Suprapubic skin (tissue), 4 donors: ENCODE measurements at regions not wholly inside any gene's neighbourhood (a gene's known extent, or its start where the extent isn't known, plus 50 kb on each side); places are given as distances from the start of the nearest gene placed in this dataset.

Experiments used
- DNase-seq, 2 donors: peaks; one replicate each; pipeline ENCODE4 v3.0.0-alpha.2; 2019; ENCODE audit warnings: low spot score in 2 of 2
- H3K27ac ChIP-seq: fragments of 200-600 bp; sonication (generic); one replicate; pipeline ENCODE4 v1.5.1; 2019
- H3K27me3 ChIP-seq: fragments of 200-600 bp; sonication (generic); one replicate; pipeline ENCODE4 v1.5.1; 2019
- H3K36me3 ChIP-seq: fragments of 200-600 bp; sonication (generic); one replicate; pipeline ENCODE4 v1.5.1; 2019
- H3K4me1 ChIP-seq: fragments of 200-600 bp; sonication (generic); one replicate; pipeline ENCODE4 v1.5.1; 2019
- H3K4me3 ChIP-seq: fragments of 200-600 bp; sonication (generic); one replicate; pipeline ENCODE4 v1.5.1; 2019; ENCODE audit warnings: mild to moderate bottlenecking
- H3K9me3 ChIP-seq: fragments of 200-600 bp; sonication (generic); one replicate; pipeline ENCODE4 v1.5.1; 2019
- CTCF ChIP-seq, 2 donors: fragments of 200-600 bp in 1 of 2; fragments of 450-650 bp in 1 of 2; sonication (generic) in 1 of 2; IDR thresholded peaks; one replicate each; pipeline ENCODE4 v1.5.1; 2016 to 2019; ENCODE audit warnings: antibody characterized with exemption in 2 of 2, mild to moderate bottlenecking in 1 of 2, moderate library complexity in 1 of 2
- EP300 ChIP-seq: sonication (generic); formaldehyde crosslinking; IDR thresholded peaks from one replicate; pipeline ENCODE4 v1.6.1; 2017; ENCODE audit warnings: antibody characterized with exemption
- POLR2A ChIP-seq, 2 donors: fragments of 450-650 bp; IDR thresholded peaks; one replicate each; pipeline ENCODE4 v1.6.1; 2017; ENCODE audit warnings: antibody characterized with exemption in 2 of 2, mild to moderate bottlenecking in 2 of 2, moderate library complexity in 2 of 2
- POLR2AphosphoS5 ChIP-seq, 3 donors: sonication (generic); formaldehyde crosslinking; IDR thresholded peaks; one replicate each; pipeline ENCODE4 v1.6.1; 2017; ENCODE audit warnings: antibody characterized with exemption in 3 of 3
- WGBS: methylation state at CpG from one replicate; pipeline ENCODE4 v1.1.5; 2018; 5-methylcytosine and 5-hydroxymethylcytosine counted together

GRCh38 chr1:201665036-201665435 lies 126.1 kb downstream of the NAV1 start:
- TF ChIP-seq EP300 (no peak), POLR2AphosphoS5 (IDR thresholded peaks at IDR 0.05) (no peak), POLR2A (IDR thresholded peaks at IDR 0.05) (no peak), CTCF (IDR thresholded peaks at IDR 0.05) (no peak)
- Histone ChIP-seq H3K36me3 (no peaks in the 10 kb centered on the region), H3K4me1 (no peaks in the 10 kb centered on the region), H3K9me3 (no peaks in the 10 kb centered on the region), H3K27ac (no peak overlapping the region), H3K27me3 (no peaks in the 10 kb centered on the region), H3K4me3 (no peak overlapping the region)
- 79% methylated on average over 8 of the region's 8 CpGs for WGBS
- no peak for DNase-seq

GRCh38 chr1:201666102-201666501 lies 127.2 kb downstream of the NAV1 start:
- Histone ChIP-seq H3K27ac (no peak overlapping the region), H3K4me1 (no peaks in the 10 kb centered on the region), H3K9me3 (no peaks in the 10 kb centered on the region), H3K4me3 (no peak overlapping the region), H3K36me3 (no peaks in the 10 kb centered on the region), H3K27me3 (no peaks in the 10 kb centered on the region)
- 91% methylated on average over 5 of the region's 5 CpGs for WGBS
- TF ChIP-seq POLR2AphosphoS5 (IDR thresholded peaks at IDR 0.05) (no peak), EP300 (no peak), POLR2A (IDR thresholded peaks at IDR 0.05) (no peak), CTCF (IDR thresholded peaks at IDR 0.05) (no peak)
- no peak for DNase-seq

GRCh38 chr1:201666645-201667044 lies 127.7 kb downstream of the NAV1 start:
- no peak for TF ChIP-seq EP300
- 97% methylated on average over 4 of the region's 5 CpGs for WGBS
- DNase-seq, result no peak

GRCh38 chr1:201667479-201667878 lies 128.6 kb downstream of the NAV1 start:
- H3K27me3 ChIP-seq, result no peaks in the 10 kb centered on the region
- H3K9me3 ChIP-seq, result no peaks in the 10 kb centered on the region
- no peak overlapping the region for H3K27ac ChIP-seq
- H3K4me3 ChIP-seq, result no peak overlapping the region
- H3K4me1 ChIP-seq, result no peaks in the 10 kb centered on the region
- DNase-seq, result no peak
- WGBS, result 94% methylated on average over 5 of the region's 5 CpGs
- H3K36me3 ChIP-seq, result no peaks in the 10 kb centered on the region
- TF ChIP-seq CTCF (IDR thresholded peaks at IDR 0.05) (no peak), POLR2A (IDR thresholded peaks at IDR 0.05) (no peak), EP300 (no peak), POLR2AphosphoS5 (IDR thresholded peaks at IDR 0.05) (no peak)

More at GRCh38 chr1:201666645-201667044, 127.7 kb downstream of the NAV1 start:
- no peaks in the 10 kb centered on the region for H3K27me3 ChIP-seq
- H3K4me3 ChIP-seq, result no peak overlapping the region
- no peaks in the 10 kb centered on the region for H3K4me1 ChIP-seq
- H3K9me3 ChIP-seq, result no peaks in the 10 kb centered on the region
- H3K27ac ChIP-seq, result no peak overlapping the region
- no peaks in the 10 kb centered on the region for H3K36me3 ChIP-seq

- no peaks in the 10 kb centered on the region for H3K36me3 ChIP-seq
- WGBS, result 94% methylated on average over 1 of the region's 1 CpG
- peaks cover 4% of the 10 kb centered on the region for H3K4me1 ChIP-seq
- no peaks in the 10 kb centered on the region for H3K9me3 ChIP-seq
- no peaks in the 10 kb centered on the region for H3K27me3 ChIP-seq
- H3K4me3 ChIP-seq, result no peak overlapping the region
- no peak overlapping the region for H3K27ac ChIP-seq
- TF ChIP-seq POLR2A (IDR thresholded peaks at IDR 0.05) (no peak), EP300 (no peak), POLR2AphosphoS5 (IDR thresholded peaks at IDR 0.05) (no peak), CTCF (IDR thresholded peaks at IDR 0.05) (no peak)
- DNase-seq, result no peak
Measured at GRCh38 chr1:201670517-201670916, 131.6 kb downstream of the NAV1 start.

GRCh38 chr1:201672685-201673084 lies 133.8 kb downstream of the NAV1 start:
- DNase-seq, result no peak
- WGBS, result 65% methylated on average over 8 of the region's 8 CpGs
- TF ChIP-seq POLR2AphosphoS5 (IDR thresholded peaks at IDR 0.05) (no peak), EP300 (no peak), CTCF (IDR thresholded peaks at IDR 0.05) (no peak), POLR2A (IDR thresholded peaks at IDR 0.05) (no peak)
- H3K27me3 ChIP-seq, result no peaks in the 10 kb centered on the region
- peaks cover 17% of the 10 kb centered on the region for H3K4me1 ChIP-seq
- H3K36me3 ChIP-seq, result no peaks in the 10 kb centered on the region
- H3K27ac ChIP-seq, result no peak overlapping the region
- H3K4me3 ChIP-seq, result no peak overlapping the region
- H3K9me3 ChIP-seq, result no peaks in the 10 kb centered on the region
